H9 (cell line): ENCODE measurements at regions not wholly inside any gene's neighbourhood (a gene's known extent, or its start where the extent isn't known, plus 50 kb on each side); places are given as distances from the start of the nearest gene placed in this dataset.

Experiments
- DNase-seq: peaks from one replicate; pipeline ENCODE4 v3.0.0-alpha.2; 2017
- H2AFZ ChIP-seq: one replicate; pipeline ENCODE4 v1.6.1; 2013; ENCODE audit warnings: mild to moderate bottlenecking, low read length, control low read depth, moderate library complexity
- H2AK5ac ChIP-seq: 2 replicates; pipeline ENCODE4 v1.6.1; 2013; ENCODE audit warnings: low read length, control low read depth, mixed read lengths; ENCODE audit not compliant: insufficient read length
- H2BK120ac ChIP-seq: one replicate; pipeline ENCODE4 v1.6.1; 2013; ENCODE audit warnings: low read depth, mild to moderate bottlenecking, low read length, control low read depth, inconsistent platforms; ENCODE audit not compliant: poor library complexity, severe bottlenecking
- H2BK12ac ChIP-seq: 2 replicates; pipeline ENCODE4 v1.6.1; 2013; ENCODE audit warnings: low read length, control low read depth, mixed read lengths, low read depth; ENCODE audit not compliant: insufficient read length
- H2BK15ac ChIP-seq: 2 replicates; pipeline ENCODE4 v1.6.1; 2013; ENCODE audit warnings: low read depth, low read length, control low read depth
- H2BK20ac ChIP-seq: one replicate; pipeline ENCODE4 v1.6.1; 2013; ENCODE audit warnings: low read depth, mild to moderate bottlenecking, low read length, control low read depth, inconsistent platforms; ENCODE audit not compliant: poor library complexity, severe bottlenecking
- H2BK5ac ChIP-seq: 2 replicates; pipeline ENCODE4 v1.6.1; 2013; ENCODE audit warnings: low read length, control low read depth, mixed read lengths; ENCODE audit not compliant: insufficient read length
- H3K14ac ChIP-seq: 2 replicates; pipeline ENCODE4 v1.6.1; 2013; ENCODE audit warnings: low read length, control low read depth; ENCODE audit not compliant: insufficient read depth
- H3K18ac ChIP-seq: 2 replicates; pipeline ENCODE4 v1.6.1; 2013; ENCODE audit warnings: low read depth, mild to moderate bottlenecking, mixed read lengths, low read length, control low read depth; ENCODE audit not compliant: insufficient read length
- H3K23ac ChIP-seq: 2 replicates; pipeline ENCODE4 v1.6.1; 2013; ENCODE audit warnings: low read length, control low read depth, mixed read lengths, low read depth; ENCODE audit not compliant: insufficient read length
- H3K23me2 ChIP-seq: 2 replicates; pipeline ENCODE4 v1.6.1; 2013; ENCODE audit warnings: low read depth, mild to moderate bottlenecking, mixed read lengths, low read length, control low read depth; ENCODE audit not compliant: insufficient read length, poor library complexity, severe bottlenecking
- H3K27ac ChIP-seq: 2 replicates; pipeline ENCODE4 v1.5.1; 2013; ENCODE audit warnings: low read length, control low read depth, mixed read lengths, low read depth; ENCODE audit not compliant: insufficient read length
- H3K27me3 ChIP-seq: 2 replicates; pipeline ENCODE4 v1.6.1; 2013; ENCODE audit warnings: low read length, control low read depth, inconsistent platforms; ENCODE audit not compliant: insufficient read depth
- H3K4ac ChIP-seq: 2 replicates; pipeline ENCODE4 v1.6.1; 2013; ENCODE audit warnings: low read depth, mild to moderate bottlenecking, control low read depth, inconsistent platforms, low read length, moderate library complexity
- H3K4me1 ChIP-seq: 2 replicates; pipeline ENCODE4 v1.6.1; 2013; ENCODE audit warnings: low read length, control low read depth, inconsistent platforms; ENCODE audit not compliant: insufficient read depth
- H3K4me2 ChIP-seq: 2 replicates; pipeline ENCODE4 v1.6.1; 2013; ENCODE audit warnings: low read length, control low read depth, mixed read lengths; ENCODE audit not compliant: insufficient read length, insufficient read depth
- H3K56ac ChIP-seq: 2 replicates; pipeline ENCODE4 v1.6.1; 2013; ENCODE audit warnings: low read depth, mild to moderate bottlenecking, mixed read lengths, low read length, control low read depth; ENCODE audit not compliant: insufficient read length
- H3K79me1 ChIP-seq: 2 replicates; pipeline ENCODE4 v1.6.1; 2013; ENCODE audit warnings: low read depth, mild to moderate bottlenecking, moderate library complexity, low read length, control low read depth, inconsistent platforms; ENCODE audit not compliant: insufficient read depth, poor library complexity, severe bottlenecking
- H3K79me2 ChIP-seq: 2 replicates; pipeline ENCODE4 v1.6.1; 2013; ENCODE audit warnings: low read length, control low read depth, inconsistent platforms; ENCODE audit not compliant: insufficient read depth
- H3K9ac ChIP-seq: 2 replicates; pipeline ENCODE4 v1.6.1; 2013; ENCODE audit warnings: low read length, control low read depth, mixed read lengths; ENCODE audit not compliant: insufficient read length; ENCODE audit errors: extremely low read depth
- H3K9me3 ChIP-seq: one replicate; pipeline ENCODE4 v1.6.1; 2013; ENCODE audit warnings: low read depth, low read length, inconsistent platforms; ENCODE audit not compliant: control insufficient read depth
- H3T11ph ChIP-seq: one replicate; pipeline ENCODE4 v1.6.1; 2013; ENCODE audit warnings: mild to moderate bottlenecking, low read length, control low read depth, inconsistent platforms
- H4K20me1 ChIP-seq: one replicate; pipeline ENCODE4 v1.6.1; 2013; ENCODE audit not compliant: control insufficient read depth, insufficient read length, insufficient read depth
- H4K5ac ChIP-seq: 2 replicates; pipeline ENCODE4 v1.6.1; 2013; ENCODE audit warnings: low read depth, mild to moderate bottlenecking, mixed read lengths, low read length, control low read depth; ENCODE audit not compliant: insufficient read length
- H4K8ac ChIP-seq: replicated peaks from 2 replicates; pipeline ENCODE4 v1.6.1; 2013; ENCODE audit warnings: low read length, control low read depth, mixed read lengths, low read depth; ENCODE audit not compliant: insufficient read length
- H4K91ac ChIP-seq: 2 replicates; pipeline ENCODE4 v1.6.1; 2013; ENCODE audit warnings: low read depth, mild to moderate bottlenecking, moderate library complexity, mixed read lengths, low read length, control low read depth; ENCODE audit not compliant: insufficient read length
- H3K27ac Mint-ChIP-seq, 3 experiments: 2 replicates in 2 of 3; 3 replicates in 1 of 3; pipeline ENCODE4 v1.8.0; 2020 to 2021; ENCODE audit warnings: mixed read lengths in 3 of 3, mild to moderate bottlenecking in 1 of 3, moderate library complexity in 1 of 3
- H3K27me3 Mint-ChIP-seq: 2 replicates; pipeline ENCODE4 v1.8.0; 2021; ENCODE audit warnings: low read depth, mild to moderate bottlenecking, moderate library complexity, mixed read lengths
- H3K36me3 Mint-ChIP-seq, 3 experiments: 2 replicates in 2 of 3; 3 replicates in 1 of 3; pipeline ENCODE4 v1.8.0; 2020 to 2021; ENCODE audit warnings: low read depth in 3 of 3, mixed read lengths in 3 of 3; ENCODE audit not compliant: insufficient read depth in 1 of 3
- H3K4me1 Mint-ChIP-seq, 2 experiments: 2 replicates each; pipeline ENCODE4 v1.8.0; 2020; ENCODE audit warnings: mixed read lengths in 2 of 2
- H3K4me3 Mint-ChIP-seq, 2 experiments: 2 replicates in 1 of 2; 3 replicates in 1 of 2; pipeline ENCODE4 v1.8.0; 2020 to 2021; ENCODE audit warnings: mild to moderate bottlenecking in 2 of 2, mixed read lengths in 2 of 2, moderate library complexity in 1 of 2
- H3K9me3 Mint-ChIP-seq, 2 experiments: 2 replicates in 1 of 2; 3 replicates in 1 of 2; pipeline ENCODE4 v1.8.0; 2020; ENCODE audit warnings: mild to moderate bottlenecking in 2 of 2, mixed read lengths in 2 of 2, moderate library complexity in 1 of 2
- TF ChIP-seq, protein P1 (sequence below): fragments of 200-600 bp; sonication (generic); conservative IDR thresholded peaks from 3 replicates; pipeline ENCODE4 v1.8.0; 2021; ENCODE audit warnings: antibody characterized with exemption, mild to moderate bottlenecking

DNA sequence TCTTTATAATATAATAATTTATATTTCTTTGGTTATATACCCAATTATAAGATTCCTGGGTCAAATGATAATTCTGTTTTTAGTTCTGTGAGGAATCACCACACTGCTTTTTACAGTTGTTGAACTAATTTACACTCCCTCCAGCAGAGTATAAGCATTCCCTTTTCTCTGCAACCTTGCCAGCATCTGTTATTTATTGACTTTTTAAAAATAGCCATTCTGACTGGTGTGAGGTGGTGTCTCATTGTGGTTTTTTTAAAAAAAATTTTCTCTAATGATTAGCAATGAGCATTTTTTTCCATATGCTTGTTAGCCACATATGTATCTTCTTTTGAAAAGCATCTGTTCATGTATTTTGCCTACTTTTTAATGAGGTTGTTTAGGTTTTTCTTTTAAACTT is 122.2 kb downstream of the ZNF486 start:
- Histone ChIP-seq H2BK20ac (no peak overlapping the region), H3K56ac (no peak overlapping the region), H4K20me1 (no peaks in the 10 kb centered on the region), H4K8ac (no peak overlapping the region), H3T11ph (no peak overlapping the region), H3K23ac (no peak overlapping the region), H3K4me2 (no peak overlapping the region), H3K23me2 (no peaks in the 10 kb centered on the region), H2BK120ac (no peak overlapping the region), H3K4me1 (no peaks in the 10 kb centered on the region), H3K9ac (no peak overlapping the region), H3K4ac (no peak overlapping the region), H3K79me1 (no peaks in the 10 kb centered on the region), H3K18ac (no peak overlapping the region), H3K27ac (no peak overlapping the region), H4K91ac (no peak overlapping the region), H3K79me2 (no peaks in the 10 kb centered on the region), H3K27me3 (no peaks in the 10 kb centered on the region), H2BK15ac (no peak overlapping the region), H3K14ac (no peak overlapping the region), H2BK5ac (no peak overlapping the region), H2AFZ (no peak overlapping the region), H2AK5ac (no peak overlapping the region), H3K9me3 (no peaks in the 10 kb centered on the region), H4K5ac (no peak overlapping the region), H2BK12ac (no peak overlapping the region)
- H3K9me3 Mint-ChIP-seq, result 0 out of 5 replicates have a peak, but pooled peaks cover 0 to 4% of the 10 kb centered on the region in 2 experiments
- DNase-seq, result no peak
- no peaks in the 10 kb centered on the region for H3K36me3 Mint-ChIP-seq
- TF ChIP-seq, protein P1, sequence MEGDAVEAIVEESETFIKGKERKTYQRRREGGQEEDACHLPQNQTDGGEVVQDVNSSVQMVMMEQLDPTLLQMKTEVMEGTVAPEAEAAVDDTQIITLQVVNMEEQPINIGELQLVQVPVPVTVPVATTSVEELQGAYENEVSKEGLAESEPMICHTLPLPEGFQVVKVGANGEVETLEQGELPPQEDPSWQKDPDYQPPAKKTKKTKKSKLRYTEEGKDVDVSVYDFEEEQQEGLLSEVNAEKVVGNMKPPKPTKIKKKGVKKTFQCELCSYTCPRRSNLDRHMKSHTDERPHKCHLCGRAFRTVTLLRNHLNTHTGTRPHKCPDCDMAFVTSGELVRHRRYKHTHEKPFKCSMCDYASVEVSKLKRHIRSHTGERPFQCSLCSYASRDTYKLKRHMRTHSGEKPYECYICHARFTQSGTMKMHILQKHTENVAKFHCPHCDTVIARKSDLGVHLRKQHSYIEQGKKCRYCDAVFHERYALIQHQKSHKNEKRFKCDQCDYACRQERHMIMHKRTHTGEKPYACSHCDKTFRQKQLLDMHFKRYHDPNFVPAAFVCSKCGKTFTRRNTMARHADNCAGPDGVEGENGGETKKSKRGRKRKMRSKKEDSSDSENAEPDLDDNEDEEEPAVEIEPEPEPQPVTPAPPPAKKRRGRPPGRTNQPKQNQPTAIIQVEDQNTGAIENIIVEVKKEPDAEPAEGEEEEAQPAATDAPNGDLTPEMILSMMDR, result no peak
- no peak overlapping the region for H3K4me3 Mint-ChIP-seq
- peaks cover 8% of the 10 kb centered on the region in 2 experiments for H3K4me1 Mint-ChIP-seq
- no peak overlapping the region for H3K27ac Mint-ChIP-seq
- no peaks in the 10 kb centered on the region for H3K27me3 Mint-ChIP-seq
